ENCODE measurements at regions not wholly inside any gene's neighbourhood (a gene's known extent, or its start where the extent isn't known, plus 50 kb on each side); places are given as distances from the start of the nearest gene placed in this dataset.
"Not testable (repeated sequence)": the region's sequence is repeated elsewhere in the genome, so short reads cannot be mapped to it uniquely, and the experiment has no call there.

GRCh38 chr11:54946424-54946823 is 239.8 kb downstream of the OR4A5 start:
- H2AFZ ChIP-seq (ENCODE audit: low read depth, low read length, poor library complexity, severe bottlenecking) = no peak overlapping the region
- no peaks in the 10 kb centered on the region for H3K27me3 ChIP-seq (ENCODE audit: insufficient read depth, low read length)
- ChIA-PET RAD21 (ENCODE audit: low non-redundant PET in 1 of 2, low total read pairs in 2 of 2, uncharacterized antibody in 2 of 2, unreplicated experiment in 2 of 2) (no interaction called here), POLR2A (no interaction called here), CTCF (no interaction called here)
- no peaks in the 10 kb centered on the region for H4K20me1 ChIP-seq (ENCODE audit: insufficient read depth)
- no peak overlapping the region for H3K4me3 ChIP-seq (replicated peaks in 1 of 2; ENCODE audit: low read depth in 1 of 2, low read length in 2 of 2)
- no peak overlapping the region for H3K9ac ChIP-seq (ENCODE audit: low read length)
- H3K9me2 ChIP-seq (ENCODE audit: insufficient read depth) = no peaks in the 10 kb centered on the region
- no peaks in the 10 kb centered on the region for H3K4me1 ChIP-seq (ENCODE audit: control insufficient read depth in 1 of 2, insufficient read depth in 2 of 2, low read length in 2 of 2)
- no peak for DNase-seq (ENCODE audit: low read depth, low spot score)
- no peak for TF ChIP-seq CBX3 (IDR thresholded peaks at IDR 0.05; ENCODE audit: low read depth)
- TF ChIP-seq ELF1 (IDR thresholded peaks at IDR 0.05; ENCODE audit: borderline replicate concordance, low read depth) = no peak
- no peak for TF ChIP-seq YY1 (IDR thresholded peaks at IDR 0.05; ENCODE audit: extremely low read depth, insufficient replicate concordance, low read depth, low read length)
- no peak for TF ChIP-seq CEBPB (IDR thresholded peaks at IDR 0.05; ENCODE audit: low read depth)
- no peak for TF ChIP-seq SIN3A (IDR thresholded peaks at IDR 0.05; ENCODE audit: low read depth)
- TF ChIP-seq EGR1 (IDR thresholded peaks at IDR 0.05; ENCODE audit: low read depth) = no peak
- TF ChIP-seq JUND (IDR thresholded peaks at IDR 0.05) = no peak
- no peak for TF ChIP-seq CTCF (IDR thresholded peaks at IDR 0.05 in 2 of 3, conservative IDR thresholded peaks at IDR 0.05 in 1 of 3; ENCODE audit: borderline replicate concordance in 1 of 3, insufficient read depth in 1 of 3, low read depth in 2 of 3, low read length in 2 of 3)
- no peak for TF ChIP-seq EZH2phosphoT487 (IDR thresholded peaks at IDR 0.05; ENCODE audit: borderline replicate concordance)
- H3K4me2 ChIP-seq (ENCODE audit: low read length) = no peak overlapping the region
- intact Hi-C loops (cut with micrococcal nuclease) = no loop called here
- BruUV-seq (replicated peaks) = no TSS peak
- no peaks in the 10 kb centered on the region for H3K79me2 ChIP-seq (ENCODE audit: insufficient read depth, low read length)
- no peaks in the 10 kb centered on the region for H3K36me3 ChIP-seq (ENCODE audit: control insufficient read depth in 1 of 2, insufficient read depth in 2 of 2, low read length in 2 of 2)
- no peak for ATAC-seq
- H3K27ac ChIP-seq (ENCODE audit: low read depth, low read length) = no peak overlapping the region
- H3K9me3 ChIP-seq (ENCODE audit: control insufficient read depth in 1 of 2, insufficient read depth in 1 of 2, low read depth in 1 of 2, low read length in 2 of 2) = peaks cover 13 to 19% of the 10 kb centered on the region in 2 experiments; a peak in 2 of 4 replicates

- POLR2A ChIA-PET; H3K79me2 ChIP-seq (ENCODE audit: insufficient read depth, low read length); RAD21 ChIA-PET (ENCODE audit: low non-redundant PET in 1 of 2, low total read pairs in 2 of 2, uncharacterized antibody in 2 of 2, unreplicated experiment in 2 of 2); ATAC-seq; H3K27me3 ChIP-seq (ENCODE audit: insufficient read depth, low read length); intact Hi-C loops (cut with micrococcal nuclease); H3K27ac ChIP-seq (ENCODE audit: low read depth, low read length); H3K9ac ChIP-seq (ENCODE audit: low read length); H2AFZ ChIP-seq (ENCODE audit: low read depth, low read length, poor library complexity, severe bottlenecking); DNase-seq (ENCODE audit: low read depth, low spot score); H3K9me2 ChIP-seq (ENCODE audit: insufficient read depth); H3K4me2 ChIP-seq (ENCODE audit: low read length); CTCF ChIA-PET; H3K4me3 ChIP-seq (replicated peaks in 1 of 2; ENCODE audit: low read depth in 1 of 2, low read length in 2 of 2); BruUV-seq (replicated peaks); H3K36me3 ChIP-seq (ENCODE audit: control insufficient read depth in 1 of 2, insufficient read depth in 2 of 2, low read length in 2 of 2); H3K4me1 ChIP-seq (ENCODE audit: control insufficient read depth in 1 of 2, insufficient read depth in 2 of 2, low read length in 2 of 2); H4K20me1 ChIP-seq (ENCODE audit: insufficient read depth): not testable (repeated sequence)
- H3K9me3 ChIP-seq (ENCODE audit: control insufficient read depth in 1 of 2, insufficient read depth in 1 of 2, low read depth in 1 of 2, low read length in 2 of 2) = peaks cover 11 to 19% of the 10 kb centered on the region in 2 experiments; a peak in 2 of 4 replicates
These were observed 240.5 kb downstream of the OR4A5 start for GRCh38 chr11:54947175-54947574.

Data from HCT116 (cell line).